Gastroesophageal sphincter (tissue), 4 donors: ENCODE measurements at regions not wholly inside any gene's neighbourhood (a gene's known extent, or its start where the extent isn't known, plus 50 kb on each side); places are given as distances from the start of the nearest gene placed in this dataset.

Experiments used
- ATAC-seq: fragments of 150-250 bp; one replicate; pipeline ENCODE4 v1.9.1; 2016; ENCODE audit warnings: mild to moderate bottlenecking, moderate library complexity
- H3K27ac ChIP-seq, 4 donors: fragments of 200-600 bp; sonication (generic) in 3 of 4; 1 replicate in 3 of 4; 2 replicates in 1 of 4; pipeline ENCODE4 v1.5.1; 2016 to 2019
- H3K27me3 ChIP-seq: fragments of 200-600 bp; sonication (generic); one replicate; pipeline ENCODE4 v1.5.1; 2019
- H3K36me3 ChIP-seq, 2 donors: fragments of 200-600 bp; sonication (generic); one replicate each; pipeline ENCODE4 v1.5.1; 2019; ENCODE audit warnings: control low read depth in 1 of 2
- H3K4me1 ChIP-seq, 3 donors: fragments of 200-600 bp; sonication (generic); 1 replicate in 2 of 3; 2 replicates in 1 of 3; pipeline ENCODE4 v1.5.1; 2016 to 2019; ENCODE audit warnings: control low read depth in 2 of 3
- H3K4me3 ChIP-seq, 2 donors: fragments of 200-600 bp; sonication (generic); one replicate each; pipeline ENCODE4 v1.5.1; 2019; ENCODE audit warnings: mild to moderate bottlenecking in 1 of 2, moderate library complexity in 1 of 2
- H3K9me3 ChIP-seq, 3 donors: fragments of 200-600 bp; sonication (generic); one replicate each; pipeline ENCODE4 v1.5.1; 2017 to 2019; ENCODE audit warnings: control low read depth in 2 of 3
- CTCF ChIP-seq, 4 experiments: fragments of 200-600 bp in 2 of 4; fragments of 450-650 bp in 2 of 4; sonication (generic) in 1 of 4; IDR thresholded peaks; one replicate each; pipeline ENCODE4 v1.5.1; 2017 to 2019; ENCODE audit warnings: antibody characterized with exemption in 4 of 4, mild to moderate bottlenecking in 2 of 4, moderate library complexity in 2 of 4
- EP300 ChIP-seq: sonication (generic); formaldehyde crosslinking; IDR thresholded peaks from one replicate; pipeline ENCODE4 v1.6.1; 2017; ENCODE audit warnings: antibody characterized with exemption, mild to moderate bottlenecking
- POLR2A ChIP-seq, 2 donors: fragments of 450-650 bp; IDR thresholded peaks; one replicate each; pipeline ENCODE4 v1.6.1; 2017; ENCODE audit warnings: antibody characterized with exemption in 2 of 2, mild to moderate bottlenecking in 2 of 2, moderate library complexity in 1 of 2
- POLR2AphosphoS5 ChIP-seq: sonication (generic); formaldehyde crosslinking; IDR thresholded peaks from one replicate; pipeline ENCODE4 v1.6.1; 2017; ENCODE audit warnings: antibody characterized with exemption
- WGBS, 2 donors: methylation state at CpG; one replicate each; pipeline ENCODE4 v1.1.5; 2018; ENCODE audit warnings: low coverage in 1 of 2; 5-methylcytosine and 5-hydroxymethylcytosine counted together

DNA sequence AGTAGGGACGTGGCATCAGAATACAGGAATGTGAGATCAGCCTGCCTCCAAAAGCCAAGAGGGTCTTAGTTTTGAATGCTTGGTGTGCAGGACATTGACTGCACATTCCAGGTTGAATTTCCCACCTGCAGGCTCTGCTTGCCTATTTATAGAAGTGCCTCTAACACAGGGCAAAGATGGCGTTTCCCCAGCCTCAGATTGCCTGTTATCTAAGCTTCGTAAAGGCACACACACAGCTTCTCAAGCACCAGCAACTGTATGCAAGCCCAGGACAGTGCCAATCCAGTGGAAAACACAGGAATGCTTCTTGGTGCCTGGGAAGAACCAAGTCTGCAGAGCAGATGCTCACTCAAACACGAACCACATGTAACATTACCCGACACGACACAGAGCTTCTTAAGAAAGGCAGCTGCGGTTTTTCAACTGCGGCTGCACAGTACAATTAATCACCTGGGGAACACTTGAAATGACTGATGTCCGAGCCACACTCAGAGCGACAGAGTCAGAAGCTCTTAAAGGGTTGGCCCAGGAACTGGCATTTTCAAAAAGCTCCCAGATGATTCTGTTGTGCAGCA, 90.0 kb upstream of the ANKRD34C start:
- WGBS, 2 donors = 11 to 54% methylated on average over 3 to 7 of the region's 10 CpGs
- TF ChIP-seq CTCF (IDR thresholded peaks at IDR 0.05) (no peak), POLR2AphosphoS5 (no peak), EP300 (no peak), POLR2A (IDR thresholded peaks at IDR 0.05) (no peak)
- no peak overlapping the region for H3K27ac ChIP-seq
- no peak overlapping the region for H3K4me3 ChIP-seq
- no peaks in the 10 kb centered on the region for H3K9me3 ChIP-seq
- H3K4me1 ChIP-seq = no peaks in the 10 kb centered on the region
- no peaks in the 10 kb centered on the region for H3K36me3 ChIP-seq
- no peak for ATAC-seq
- peaks cover 38% of the 10 kb centered on the region for H3K27me3 ChIP-seq

DNA sequence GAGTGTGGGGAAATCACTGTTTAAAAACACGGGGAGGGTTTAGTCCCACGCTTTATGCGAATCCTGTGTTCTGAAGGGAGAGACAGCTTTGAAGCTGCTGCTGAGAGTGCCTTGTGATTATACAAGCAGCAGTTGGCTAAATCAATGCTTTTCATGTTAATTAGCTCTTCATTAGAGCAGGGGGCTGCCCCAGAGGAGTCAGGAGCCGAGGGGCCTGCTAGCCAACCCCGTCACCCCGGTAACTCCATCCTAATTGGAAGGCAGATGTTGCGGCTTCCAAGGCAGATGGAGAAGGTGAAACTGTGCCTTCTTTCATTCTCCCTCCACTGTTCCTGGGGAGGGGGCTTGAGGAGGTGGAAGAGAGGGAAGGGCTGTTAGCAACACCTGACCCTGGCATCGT, 92.4 kb upstream of the ANKRD34C start:
- peaks cover 14% of the 10 kb centered on the region for H3K27me3 ChIP-seq
- H3K4me3 ChIP-seq = no peak overlapping the region
- 73 to 76% methylated on average over 3 to 8 of the region's 8 CpGs for WGBS, 2 donors
- no peak for ATAC-seq
- TF ChIP-seq EP300 (no peak), POLR2A (IDR thresholded peaks at IDR 0.05) (no peak), POLR2AphosphoS5 (no peak), CTCF (IDR thresholded peaks at IDR 0.05) (no peak)
- no peaks in the 10 kb centered on the region for H3K4me1 ChIP-seq
- H3K36me3 ChIP-seq = no peaks in the 10 kb centered on the region
- no peaks in the 10 kb centered on the region for H3K9me3 ChIP-seq
- no peak overlapping the region for H3K27ac ChIP-seq

DNA sequence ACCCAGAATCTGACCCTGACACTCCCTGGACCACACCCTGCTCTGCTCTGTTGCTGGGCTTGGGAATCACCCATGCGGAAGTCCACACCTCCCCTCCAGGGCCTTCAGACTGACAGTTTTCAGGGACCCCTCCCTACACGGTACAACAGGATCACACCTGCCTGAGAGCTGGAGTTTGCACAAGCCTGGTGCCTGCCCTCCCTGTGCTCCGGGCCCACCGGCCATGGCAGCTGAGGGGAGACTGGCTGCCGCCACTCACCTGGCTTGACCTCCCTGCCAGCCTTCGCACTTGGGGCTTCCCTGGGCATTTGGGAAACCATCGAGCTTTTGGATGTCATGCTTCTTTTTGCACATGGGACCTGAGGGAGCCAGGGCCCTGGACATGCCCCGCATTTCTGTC, 95.9 kb upstream of the ANKRD34C start:
- Histone ChIP-seq H3K27ac (no peak overlapping the region), H3K36me3 (no peaks in the 10 kb centered on the region), H3K4me1 (no peaks in the 10 kb centered on the region), H3K9me3 (no peaks in the 10 kb centered on the region), H3K4me3 (no peak overlapping the region), H3K27me3 (no peaks in the 10 kb centered on the region)
- TF ChIP-seq CTCF (IDR thresholded peaks at IDR 0.05) = no peak
- TF ChIP-seq EP300 = no peak
- no peak for TF ChIP-seq POLR2A (IDR thresholded peaks at IDR 0.05)
- no peak for TF ChIP-seq POLR2AphosphoS5
- 80% methylated on average over 3 of the region's 8 CpGs; no CpG with 5 or more reads in 1 of the 2 donors for WGBS, 2 donors
- ATAC-seq = no peak

GRCh38 chr15:79185199-79185598, 94.6 kb upstream of the RASGRF1 start:
- H3K9me3 ChIP-seq = no peaks in the 10 kb centered on the region
- no peaks in the 10 kb centered on the region for H3K36me3 ChIP-seq
- no peaks in the 10 kb centered on the region for H3K27me3 ChIP-seq
- no peak overlapping the region for H3K4me3 ChIP-seq
- H3K27ac ChIP-seq = no peak overlapping the region
- ATAC-seq = no peak
- TF ChIP-seq EP300 = no peak
- TF ChIP-seq POLR2A (IDR thresholded peaks at IDR 0.05) = no peak
- no peak for TF ChIP-seq CTCF (IDR thresholded peaks at IDR 0.05)
- no peak for TF ChIP-seq POLR2AphosphoS5
- WGBS, 2 donors = 69 to 86% methylated on average over 3 to 5 of the region's 7 CpGs
- H3K4me1 ChIP-seq = no peaks in the 10 kb centered on the region

DNA sequence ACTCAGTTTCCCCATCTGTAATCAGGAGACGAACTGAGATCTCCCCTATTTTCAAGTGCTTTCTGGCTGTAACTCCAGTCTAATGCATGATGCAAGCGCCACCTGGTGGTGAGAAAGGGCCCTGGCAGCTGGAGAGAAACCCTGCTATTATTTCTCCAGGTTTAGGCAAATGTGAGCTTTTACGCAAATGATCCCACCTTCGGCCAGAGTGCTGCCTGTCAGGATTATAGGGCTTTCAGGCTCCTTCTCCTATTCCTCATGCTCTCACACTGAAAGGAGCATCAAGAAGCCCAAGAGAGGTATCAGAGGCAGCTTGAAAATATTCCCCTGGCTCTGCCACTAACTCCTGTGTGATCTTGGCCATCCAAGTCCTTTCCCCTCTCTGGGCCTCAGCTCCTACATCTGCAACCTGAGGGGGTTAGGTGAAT, 93.9 kb upstream of the RASGRF1 start:
- no peak for ATAC-seq
- Histone ChIP-seq H3K27me3 (no peaks in the 10 kb centered on the region), H3K27ac (no peak overlapping the region), H3K36me3 (no peaks in the 10 kb centered on the region), H3K4me3 (no peak overlapping the region), H3K4me1 (no peaks in the 10 kb centered on the region), H3K9me3 (no peaks in the 10 kb centered on the region)
- TF ChIP-seq POLR2AphosphoS5 = no peak
- TF ChIP-seq CTCF (IDR thresholded peaks at IDR 0.05) = peak; percentile 87 to 97 (median 92)
- no peak for TF ChIP-seq POLR2A (IDR thresholded peaks at IDR 0.05)
- no peak for TF ChIP-seq EP300
- 10 to 14% methylated on average over 1 to 4 of the region's 4 CpGs for WGBS, 2 donors
